A549 (cell line): ENCODE measurements at regions not wholly inside any gene's neighbourhood (a gene's known extent, or its start where the extent isn't known, plus 50 kb on each side); places are given as distances from the start of the nearest gene placed in this dataset.

ENCODE experiments used
- ATAC-seq, 2 experiments: fragments of 200-7000 bp in 1 of 2; fragments of >200 bp in 1 of 2; cut with Nextera tagmentation in 1 of 2; cut with Tn5 transposase in 1 of 2; 3 replicates each; pipeline versions ENCODE4 v1.8.0 to v1.9.1; 2018 to 2020; ENCODE audit warnings: mild to moderate bottlenecking in 1 of 2, moderate library complexity in 1 of 2
- CTCF ChIA-PET: fragments of 300-600 bp; sonication (Branson Sonifier 250); formaldehyde crosslinking; extraction: SDS; loops from one replicate; lab custom pipeline; 2021; ENCODE audit warnings: antibody characterized with exemption, inconsistent platforms; lab: Yijun Ruan, JAX
- POLR2A ChIA-PET: fragments of 350-600 bp; formaldehyde crosslinking; extraction: SDS; loops from one replicate; lab custom pipeline; 2021; ENCODE audit warnings: antibody characterized with exemption, inconsistent platforms; lab: Yijun Ruan, JAX
- DNase-seq, 2 experiments: peaks; one replicate each; pipeline versions ENCODE4 v3.0.0 to v3.0.0-alpha.2; 2011 to 2016; ENCODE audit warnings: low read depth in 1 of 2, low spot score in 1 of 2
- FAIRE-seq: peaks from 2 replicates; lab custom pipeline; 2011; peaks lifted over from hg19 to GRCh38; lab: Jason Lieb, UNC
- H3K27ac ChIP-seq, 2 experiments: fragments of >200 bp; sonication (Bioruptor Twin); formaldehyde crosslinking; 3 replicates each; pipeline ENCODE4 v1.5.1; 2016 to 2017
- H3K4me1 ChIP-seq: fragments of >200 bp; sonication (Bioruptor Twin); formaldehyde crosslinking; 3 replicates; pipeline ENCODE4 v1.6.1; 2016
- H3K4me2 ChIP-seq: fragments of >200 bp; sonication (Bioruptor Twin); formaldehyde crosslinking; 3 replicates; pipeline ENCODE4 v1.6.1; 2016
- H3K4me3 ChIP-seq: fragments of >200 bp; sonication (Bioruptor Twin); formaldehyde crosslinking; 3 replicates; pipeline ENCODE4 v1.5.1; 2016
- H3K9me3 ChIP-seq: fragments of >200 bp; sonication (Bioruptor Twin); formaldehyde crosslinking; 3 replicates; pipeline ENCODE4 v1.6.1; 2016
- CBX8 ChIP-seq: fragments of 200-600 bp; sonication (generic); IDR thresholded peaks from 2 replicates; pipeline ENCODE4 v1.6.1; 2016
- CHD2 ChIP-seq: fragments of 150-350 bp; IDR thresholded peaks from 2 replicates; pipeline ENCODE4 v1.6.1; 2014; ENCODE audit warnings: low read length; ENCODE audit not compliant: partially characterized antibody
- EHF ChIP-seq: fragments of 250-450 bp; sonication (Bioruptor Pico); IDR thresholded peaks from 2 replicates; pipeline ENCODE4 v1.5.0; 2020; ENCODE audit warnings: mild to moderate bottlenecking
- EP300 ChIP-seq, 2 experiments: fragments of >200 bp; sonication (Bioruptor Twin); formaldehyde crosslinking; IDR thresholded peaks; 2 replicates in 1 of 2; 3 replicates in 1 of 2; pipeline ENCODE4 v1.6.1; 2016 to 2017
- FOSB ChIP-seq: fragments of 250-450 bp; sonication (Bioruptor Pico); IDR thresholded peaks from 2 replicates; pipeline ENCODE4 v1.5.0; 2020; ENCODE audit warnings: mild to moderate bottlenecking, moderate library complexity
- FOXS1 ChIP-seq: fragments of 250-450 bp; sonication (Bioruptor Pico); IDR thresholded peaks from 2 replicates; pipeline ENCODE4 v1.5.0; 2020; ENCODE audit warnings: mild to moderate bottlenecking, moderate library complexity
- HEYL ChIP-seq: fragments of 250-450 bp; sonication (Bioruptor Pico); IDR thresholded peaks from 2 replicates; pipeline ENCODE4 v1.8.0; 2021; ENCODE audit warnings: mild to moderate bottlenecking, moderate library complexity
- HOXA7 ChIP-seq: fragments of 250-450 bp; sonication (Bioruptor Pico); IDR thresholded peaks from 2 replicates; pipeline ENCODE4 v1.5.0; 2020; ENCODE audit warnings: mild to moderate bottlenecking, moderate library complexity
- HOXB13 ChIP-seq: fragments of 250-450 bp; sonication (Bioruptor Pico); IDR thresholded peaks from 2 replicates; pipeline ENCODE4 v1.5.0; 2020; ENCODE audit warnings: low read depth, mild to moderate bottlenecking, moderate library complexity
- HOXB5 ChIP-seq: fragments of 250-450 bp; sonication (Bioruptor Pico); IDR thresholded peaks from 2 replicates; pipeline ENCODE4 v1.5.0; 2020; ENCODE audit warnings: mild to moderate bottlenecking, moderate library complexity
- JUN ChIP-seq, 2 experiments: fragments of >200 bp; sonication (Bioruptor Twin); formaldehyde crosslinking; IDR thresholded peaks; 2 replicates in 1 of 2; 3 replicates in 1 of 2; pipeline ENCODE4 v1.6.1; 2016 to 2017
- MAZ ChIP-seq: fragments of 150-350 bp; IDR thresholded peaks from 2 replicates; pipeline ENCODE4 v1.6.1; 2014; ENCODE audit warnings: antibody characterized with exemption, low read depth, low read length, borderline replicate concordance
- MYC ChIP-seq: IDR thresholded peaks from 2 replicates; pipeline ENCODE4 v1.6.1; 2012; ENCODE audit warnings: mild to moderate bottlenecking, inconsistent platforms, low read length, improper control_type of control experiment, borderline replicate concordance
- NPAS2 ChIP-seq: fragments of 250-450 bp; sonication (Bioruptor Pico); IDR thresholded peaks from 2 replicates; pipeline ENCODE4 v1.8.0; 2022; ENCODE audit warnings: mild to moderate bottlenecking, moderate library complexity, borderline replicate concordance
- NR3C1 ChIP-seq: fragments of >200 bp; sonication (Bioruptor Twin); formaldehyde crosslinking; IDR thresholded peaks from 3 replicates; pipeline ENCODE4 v1.6.1; 2017
- PHF8 ChIP-seq: fragments of 200-600 bp; sonication (generic); IDR thresholded peaks from 2 replicates; pipeline ENCODE4 v1.6.1; 2016; ENCODE audit warnings: low read depth, mild to moderate bottlenecking, antibody characterized with exemption, moderate library complexity, borderline replicate concordance
- POLR2A ChIP-seq: IDR thresholded peaks from 2 replicates; pipeline ENCODE4 v1.6.1; 2012; ENCODE audit warnings: mild to moderate bottlenecking, low read length
- POLR2AphosphoS2 ChIP-seq: conservative IDR thresholded peaks from 2 replicates; pipeline ENCODE4 v1.6.1; 2012; ENCODE audit warnings: low read length, improper control_type of control experiment, inconsistent platforms
- RARB ChIP-seq: fragments of 250-450 bp; sonication (Bioruptor Pico); IDR thresholded peaks from 2 replicates; pipeline ENCODE4 v1.8.0; 2021; ENCODE audit warnings: mild to moderate bottlenecking, moderate library complexity
- RCOR1 ChIP-seq: fragments of 150-350 bp; IDR thresholded peaks from 2 replicates; pipeline ENCODE4 v1.6.1; 2014; ENCODE audit warnings: antibody characterized with exemption, low read length, low read depth
- RNF2 ChIP-seq: fragments of 200-600 bp; sonication (generic); IDR thresholded peaks from 2 replicates; pipeline ENCODE4 v1.6.1; 2016; ENCODE audit warnings: low read depth, mild to moderate bottlenecking, antibody characterized with exemption, moderate library complexity, borderline replicate concordance
- SMC3 ChIP-seq: fragments of >200 bp; sonication (Bioruptor Twin); formaldehyde crosslinking; IDR thresholded peaks from 3 replicates; pipeline ENCODE4 v1.6.1; 2018; ENCODE audit warnings: inconsistent platforms
- TFCP2L1 ChIP-seq: fragments of 250-450 bp; sonication (Bioruptor Pico); IDR thresholded peaks from 2 replicates; pipeline ENCODE4 v1.5.0; 2021; ENCODE audit warnings: mild to moderate bottlenecking
- ZC3H11A ChIP-seq: fragments of 450-650 bp; IDR thresholded peaks from 2 replicates; pipeline ENCODE4 v1.6.1; 2014; ENCODE audit warnings: antibody characterized with exemption, mild to moderate bottlenecking
- ZFP36 ChIP-seq: fragments of 450-650 bp; IDR thresholded peaks from 2 replicates; pipeline ENCODE4 v1.6.1; 2014; ENCODE audit warnings: borderline replicate concordance; ENCODE audit not compliant: partially characterized antibody
- WGBS: methylation state at CpG from one replicate; pipeline ENCODE4 v1.1.6; 2017; ENCODE audit errors: missing lambda C conversion rate; 5-methylcytosine and 5-hydroxymethylcytosine counted together
- TF ChIP-seq, protein P1 (sequence below): IDR thresholded peaks from 2 replicates; pipeline ENCODE4 v1.6.1; 2012; ENCODE audit warnings: low read depth, borderline replicate concordance
- TF ChIP-seq, protein P2 (sequence below): fragments of 150-350 bp; IDR thresholded peaks from 2 replicates; pipeline ENCODE4 v1.6.1; 2014; ENCODE audit warnings: low read depth, mild to moderate bottlenecking, low read length
- TF ChIP-seq, protein P3 (sequence below): fragments of 450-650 bp; IDR thresholded peaks from 2 replicates; pipeline ENCODE4 v1.6.1; 2014; ENCODE audit warnings: antibody characterized with exemption

DNA sequence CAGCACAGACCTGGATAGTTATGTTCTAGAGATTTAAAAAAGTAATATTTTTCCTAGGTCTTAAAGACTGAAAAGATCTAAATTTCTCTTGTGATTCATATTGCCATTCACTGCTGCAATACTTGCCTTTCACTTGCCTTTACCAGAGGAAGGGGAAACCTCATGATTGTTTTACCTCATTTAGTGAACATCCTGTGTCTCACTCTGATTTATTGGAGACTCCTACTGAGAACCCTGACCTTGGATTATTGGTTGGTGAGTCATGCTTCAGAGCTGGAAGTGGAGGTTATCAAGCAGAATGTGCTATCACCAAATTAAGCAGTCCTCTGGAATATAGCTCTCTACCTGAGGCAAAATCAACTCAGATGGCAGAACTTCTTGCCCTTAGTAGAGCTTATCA lies 500.5 kb downstream of the TSN start:
- FAIRE-seq (no peak), ATAC-seq (no peak), DNase-seq (no peak)
- Histone ChIP-seq H3K9me3 (no peaks in the 10 kb centered on the region), H3K4me3 (no peak overlapping the region), H3K27ac (no peak overlapping the region), H3K4me1 (no peaks in the 10 kb centered on the region), H3K4me2 (no peak overlapping the region)
- ChIA-PET CTCF (no interaction called here), POLR2A (no interaction called here)
- TF ChIP-seq CHD2 (no peak), NR3C1 (no peak), PHF8 (no peak), MYC (no peak), NPAS2 (CRISPR knock-in tag) (no peak), HOXB13 (no peak), EHF (CRISPR knock-in tag) (no peak), ZFP36 (no peak), POLR2AphosphoS2 (no peak), TFCP2L1 (no peak), JUN (IDR thresholded peaks at IDR 0.05) (no peak), HOXA7 (CRISPR knock-in tag) (no peak), FOXS1 (CRISPR knock-in tag) (no peak), RARB (CRISPR knock-in tag) (no peak), ZC3H11A (no peak), HEYL (CRISPR knock-in tag) (no peak), CBX8 (no peak)
- TF ChIP-seq, protein P1, sequence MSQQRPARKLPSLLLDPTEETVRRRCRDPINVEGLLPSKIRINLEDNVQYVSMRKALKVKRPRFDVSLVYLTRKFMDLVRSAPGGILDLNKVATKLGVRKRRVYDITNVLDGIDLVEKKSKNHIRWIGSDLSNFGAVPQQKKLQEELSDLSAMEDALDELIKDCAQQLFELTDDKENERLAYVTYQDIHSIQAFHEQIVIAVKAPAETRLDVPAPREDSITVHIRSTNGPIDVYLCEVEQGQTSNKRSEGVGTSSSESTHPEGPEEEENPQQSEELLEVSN, result no peak
- TF ChIP-seq, protein P2, sequence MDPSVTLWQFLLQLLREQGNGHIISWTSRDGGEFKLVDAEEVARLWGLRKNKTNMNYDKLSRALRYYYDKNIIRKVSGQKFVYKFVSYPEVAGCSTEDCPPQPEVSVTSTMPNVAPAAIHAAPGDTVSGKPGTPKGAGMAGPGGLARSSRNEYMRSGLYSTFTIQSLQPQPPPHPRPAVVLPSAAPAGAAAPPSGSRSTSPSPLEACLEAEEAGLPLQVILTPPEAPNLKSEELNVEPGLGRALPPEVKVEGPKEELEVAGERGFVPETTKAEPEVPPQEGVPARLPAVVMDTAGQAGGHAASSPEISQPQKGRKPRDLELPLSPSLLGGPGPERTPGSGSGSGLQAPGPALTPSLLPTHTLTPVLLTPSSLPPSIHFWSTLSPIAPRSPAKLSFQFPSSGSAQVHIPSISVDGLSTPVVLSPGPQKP, result no peak

DNA sequence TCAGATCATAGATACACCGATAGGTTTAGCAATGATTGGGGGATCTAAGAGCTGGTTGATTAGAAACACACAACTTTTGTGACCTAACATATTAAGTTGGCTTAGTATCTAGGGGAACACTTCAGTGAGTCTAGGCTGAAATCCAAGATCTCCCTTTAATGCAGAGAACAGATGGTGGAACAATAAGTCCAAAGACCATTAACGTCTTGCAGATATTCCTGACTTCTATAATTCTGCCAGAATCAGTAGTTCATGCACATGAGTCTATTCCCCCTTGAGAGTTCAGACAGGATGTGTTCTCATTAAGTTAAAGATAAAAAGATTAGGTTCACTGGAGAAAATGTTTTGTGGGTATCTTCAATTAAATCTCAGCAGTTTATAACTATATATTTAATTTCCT lies 506.5 kb downstream of the TSN start:
- DNase-seq (no peak), ATAC-seq (no peak), FAIRE-seq (no peak)
- Histone ChIP-seq H3K27ac (no peak overlapping the region), H3K4me1 (no peaks in the 10 kb centered on the region), H3K4me3 (no peak overlapping the region), H3K9me3 (no peaks in the 10 kb centered on the region), H3K4me2 (no peak overlapping the region)
- ChIA-PET CTCF (no interaction called here), POLR2A (no interaction called here)
- TF ChIP-seq EHF (CRISPR knock-in tag), result no peak
- TF ChIP-seq, protein P2, result no peak
- TF ChIP-seq EP300 (IDR thresholded peaks at IDR 0.05), result no peak
- TF ChIP-seq SMC3, result no peak
- no peak for TF ChIP-seq MAZ
- TF ChIP-seq RNF2, result no peak
- TF ChIP-seq, protein P3, sequence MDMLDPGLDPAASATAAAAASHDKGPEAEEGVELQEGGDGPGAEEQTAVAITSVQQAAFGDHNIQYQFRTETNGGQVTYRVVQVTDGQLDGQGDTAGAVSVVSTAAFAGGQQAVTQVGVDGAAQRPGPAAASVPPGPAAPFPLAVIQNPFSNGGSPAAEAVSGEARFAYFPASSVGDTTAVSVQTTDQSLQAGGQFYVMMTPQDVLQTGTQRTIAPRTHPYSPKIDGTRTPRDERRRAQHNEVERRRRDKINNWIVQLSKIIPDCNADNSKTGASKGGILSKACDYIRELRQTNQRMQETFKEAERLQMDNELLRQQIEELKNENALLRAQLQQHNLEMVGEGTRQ, result no peak
- TF ChIP-seq POLR2A, result no peak
- no peak for TF ChIP-seq FOSB (CRISPR knock-in tag)
- no peak for TF ChIP-seq MYC
- TF ChIP-seq RCOR1, result no peak
- TF ChIP-seq NR3C1, result no peak
- TF ChIP-seq HOXB5 (CRISPR knock-in tag), result no peak
- WGBS, result 34% methylated on average over 2 of the region's 2 CpGs
